ENCODE measurements at regions not wholly inside any gene's neighbourhood (a gene's known extent, or its start where the extent isn't known, plus 50 kb on each side); places are given as distances from the start of the nearest gene placed in this dataset.
A peak's percentile ranks its signal among the peaks of the same experiment; 100 is the strongest.

DNA sequence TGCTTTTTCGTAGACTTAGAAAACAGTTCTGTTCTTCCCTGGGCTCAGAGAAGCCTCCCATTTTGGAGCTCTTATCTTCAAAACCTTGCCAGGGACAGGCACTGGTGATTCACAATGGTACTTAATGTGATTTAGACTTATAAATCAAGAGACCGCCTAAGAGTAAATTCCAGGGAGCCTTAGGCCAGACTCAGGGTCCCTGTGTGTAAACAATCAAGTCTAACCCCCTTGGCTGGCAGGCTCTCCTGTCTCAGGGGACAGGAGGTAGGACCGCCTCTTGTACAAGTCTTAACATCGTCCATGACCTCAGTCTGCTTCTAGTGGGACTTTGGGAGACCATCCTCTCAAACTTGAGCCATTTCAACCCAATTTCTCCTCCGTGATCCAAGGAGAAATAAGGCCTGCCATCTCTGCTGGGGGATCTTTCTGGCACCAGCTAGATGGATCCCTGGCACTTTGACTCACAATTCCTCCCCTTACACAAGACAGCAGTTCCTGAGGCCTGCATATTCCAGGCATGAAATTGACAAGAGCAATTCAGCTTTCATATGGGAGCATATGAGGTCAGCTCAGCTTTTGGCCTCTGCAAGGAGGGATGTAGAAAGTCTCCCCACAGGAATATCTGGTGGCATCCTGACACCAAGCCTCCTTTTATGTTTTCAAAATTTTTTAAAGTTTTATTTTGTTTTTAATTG is 487.0 kb downstream of the TNS1 start:
- no peak for DNase-seq

DNA sequence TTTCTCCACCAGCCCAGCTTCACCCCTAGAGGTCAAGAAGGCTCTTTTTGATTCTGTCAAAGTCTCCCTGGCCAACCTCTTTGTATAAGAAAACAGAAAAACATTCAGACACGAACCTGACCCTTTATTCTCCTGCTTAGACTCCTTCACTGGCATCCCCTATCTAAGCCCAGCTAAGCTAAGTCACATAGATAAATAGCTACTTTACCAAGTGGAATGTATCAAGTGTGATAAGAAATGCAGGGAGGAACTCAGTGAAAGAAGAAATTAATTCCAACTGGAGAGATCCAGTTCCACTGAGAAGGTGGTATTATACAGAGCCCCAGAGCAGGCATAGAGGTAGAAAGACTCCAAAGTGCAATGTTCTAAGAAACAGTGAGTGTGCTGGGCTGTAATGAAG is 489.5 kb downstream of the TNS1 start:
- no peak for DNase-seq

GRCh38 chr2:217512728-217513127 is 490.1 kb downstream of the TNS1 start:
- DNase-seq, result no peak

- no peak for DNase-seq
Observed at GRCh38 chr2:217512259-217512658, 490.5 kb downstream of the TNS1 start.

GRCh38 chr2:217511850-217512249 is 490.9 kb downstream of the TNS1 start:
- DNase-seq, result no peak

DNA sequence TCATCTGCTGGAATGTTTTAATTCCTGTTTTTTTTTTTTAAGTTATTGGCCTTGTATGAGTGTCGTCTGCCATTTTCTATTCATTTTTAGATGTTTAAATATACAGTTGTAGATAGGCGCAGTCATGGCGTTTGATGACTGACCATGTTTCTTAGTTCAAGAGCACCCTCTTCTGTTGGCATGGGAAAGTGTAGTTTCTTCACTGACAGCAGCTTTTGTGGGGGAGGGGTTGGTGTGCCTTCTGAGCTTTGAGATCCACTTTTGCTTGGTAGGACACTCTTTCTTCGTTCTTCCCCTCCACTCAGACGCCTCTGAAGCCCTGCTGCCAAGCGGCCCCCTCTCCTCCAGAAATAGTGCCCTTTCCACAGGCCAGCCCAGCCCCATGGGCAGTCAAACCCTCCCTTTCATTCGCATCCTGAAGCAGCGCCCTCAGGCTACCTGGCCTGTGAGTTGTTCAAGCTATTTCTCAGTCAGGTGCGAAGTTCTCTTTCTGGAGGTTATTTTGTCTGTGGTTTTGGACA is 492.0 kb downstream of the TNS1 start:
- peak; percentile 31 for DNase-seq

GRCh38 chr2:217505303-217505702 is 497.5 kb downstream of the TNS1 start:
- DNase-seq, result no peak

DNA sequence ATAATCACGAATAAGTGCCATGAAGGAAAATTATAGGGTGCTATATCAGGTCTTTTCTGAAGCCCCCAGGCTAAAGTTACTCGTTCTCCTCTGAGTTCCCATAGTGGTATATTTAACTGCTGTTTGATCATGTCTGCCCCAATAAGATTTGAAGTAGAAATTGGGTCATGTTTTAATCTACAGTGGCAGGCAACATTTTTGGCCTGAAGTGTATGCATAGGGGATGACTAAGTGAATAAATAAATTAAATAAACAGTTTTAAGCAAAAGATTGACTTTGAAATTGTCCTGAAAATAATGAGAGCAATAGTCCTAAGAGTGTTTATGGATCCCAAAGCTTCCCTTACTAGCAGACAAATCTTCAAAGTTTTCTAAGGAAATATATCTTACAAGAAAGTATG is 500.9 kb downstream of the TNS1 start:
- DNase-seq, result no peak

- no peak for DNase-seq
Observed at GRCh38 chr2:217497843-217498377, 504.9 kb downstream of the TNS1 start.

GRCh38 chr2:217494557-217494956 is 508.2 kb downstream of the TNS1 start:
- no peak for DNase-seq

- DNase-seq, result no peak
Observed at GRCh38 chr2:217491271-217491670, 511.5 kb downstream of the TNS1 start.

DNA sequence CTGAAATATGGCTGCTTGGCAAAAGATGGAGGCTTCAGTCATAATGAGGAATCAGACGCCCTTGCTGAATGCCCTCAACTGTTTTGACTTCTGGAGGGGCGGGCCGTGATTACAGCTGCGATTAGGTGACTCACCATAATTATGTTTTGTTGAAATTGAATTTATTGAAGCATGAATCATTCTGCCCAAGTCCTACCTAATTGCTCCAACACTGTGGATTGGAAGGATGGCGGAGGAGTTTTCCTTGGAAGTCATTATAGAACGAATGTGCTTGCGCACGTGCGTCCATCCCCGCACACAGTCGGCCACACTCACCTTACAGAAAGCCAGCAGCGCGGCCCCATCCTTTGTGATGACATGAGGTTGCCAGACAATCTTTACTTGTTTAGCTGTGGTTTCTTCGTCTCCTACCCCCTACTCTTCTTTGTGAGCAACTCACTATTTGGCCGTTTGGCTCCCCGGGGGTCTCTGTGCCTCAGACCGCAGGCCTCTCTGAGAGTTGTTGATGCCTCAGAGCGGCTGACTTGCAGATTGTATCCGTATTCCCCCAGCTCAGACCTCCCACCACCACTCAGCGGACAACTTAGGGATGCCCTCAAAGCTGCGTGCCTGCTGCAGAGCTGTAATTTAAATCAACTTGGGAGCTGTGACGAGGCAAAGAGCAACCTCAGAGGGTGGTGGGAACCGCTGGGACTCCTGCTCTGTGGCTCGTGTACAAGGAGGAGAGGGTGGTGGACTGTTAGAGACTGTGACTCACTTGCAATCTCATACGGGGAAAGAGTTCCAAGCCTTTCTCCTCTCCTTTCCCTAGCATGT is 513.4 kb downstream of the TNS1 start:
- no peak for DNase-seq

DNA sequence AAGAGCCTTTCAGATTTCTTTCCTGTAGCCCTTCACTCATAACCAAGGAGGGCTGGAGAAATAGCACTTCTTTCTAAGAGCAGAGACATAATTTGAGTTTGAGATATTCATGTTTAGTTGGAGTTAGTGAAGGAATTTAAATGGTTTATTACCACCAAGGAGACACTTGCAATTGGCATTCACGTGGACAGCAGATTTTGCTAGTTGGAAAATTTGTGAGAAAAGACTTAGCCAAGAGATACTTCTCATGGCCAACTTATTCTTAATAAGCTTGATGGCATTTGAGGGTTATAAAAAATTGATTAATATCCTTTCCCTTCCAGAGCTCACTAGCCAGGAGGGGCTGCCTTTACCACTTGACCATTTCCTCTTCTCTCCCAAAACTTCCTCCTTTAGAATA is 518.7 kb downstream of the TNS1 start:
- no peak for DNase-seq

GRCh38 chr2:217482056-217482710 is 520.6 kb downstream of the TNS1 start:
- no peak for DNase-seq

DNA sequence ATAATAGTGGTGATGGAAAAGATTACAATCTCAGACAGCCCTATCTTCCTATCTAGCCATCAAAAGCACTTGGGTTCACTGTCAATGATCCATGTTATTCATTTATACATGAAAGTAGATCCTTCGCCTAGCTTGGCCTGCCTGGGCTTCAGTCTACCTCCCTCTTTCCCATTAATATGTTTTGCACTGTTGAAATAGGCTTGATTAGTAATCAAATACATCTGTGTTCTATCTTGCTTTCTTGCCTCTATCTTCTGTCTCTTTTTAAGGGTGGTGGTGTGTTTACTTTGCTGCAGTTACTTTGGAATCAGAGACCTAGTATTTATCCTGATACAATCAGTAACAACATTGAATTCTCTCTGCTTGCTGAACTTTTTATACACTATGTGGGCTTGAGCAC is 521.2 kb downstream of the TNS1 start:
- DNase-seq, result no peak

DNA sequence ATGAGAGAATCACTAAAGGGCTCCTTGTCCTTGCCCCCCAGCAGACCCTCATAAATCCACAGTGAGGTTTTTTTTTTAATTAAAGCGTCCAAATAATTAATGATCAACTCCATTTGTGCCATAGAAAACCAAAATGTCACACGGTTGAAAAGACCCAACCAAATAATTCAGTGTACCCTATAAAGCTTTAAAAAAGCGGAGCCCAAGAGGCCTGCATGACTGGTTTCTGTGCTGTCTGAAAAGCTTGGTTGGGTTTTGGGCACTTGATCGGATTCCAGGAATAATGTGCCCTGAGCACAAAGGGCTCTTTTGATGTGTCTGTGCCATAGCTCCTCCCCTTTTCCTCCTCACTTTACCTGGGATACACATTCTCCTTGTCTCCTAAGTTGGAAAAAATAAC is 523.2 kb downstream of the TNS1 start:
- no peak for DNase-seq

DNA sequence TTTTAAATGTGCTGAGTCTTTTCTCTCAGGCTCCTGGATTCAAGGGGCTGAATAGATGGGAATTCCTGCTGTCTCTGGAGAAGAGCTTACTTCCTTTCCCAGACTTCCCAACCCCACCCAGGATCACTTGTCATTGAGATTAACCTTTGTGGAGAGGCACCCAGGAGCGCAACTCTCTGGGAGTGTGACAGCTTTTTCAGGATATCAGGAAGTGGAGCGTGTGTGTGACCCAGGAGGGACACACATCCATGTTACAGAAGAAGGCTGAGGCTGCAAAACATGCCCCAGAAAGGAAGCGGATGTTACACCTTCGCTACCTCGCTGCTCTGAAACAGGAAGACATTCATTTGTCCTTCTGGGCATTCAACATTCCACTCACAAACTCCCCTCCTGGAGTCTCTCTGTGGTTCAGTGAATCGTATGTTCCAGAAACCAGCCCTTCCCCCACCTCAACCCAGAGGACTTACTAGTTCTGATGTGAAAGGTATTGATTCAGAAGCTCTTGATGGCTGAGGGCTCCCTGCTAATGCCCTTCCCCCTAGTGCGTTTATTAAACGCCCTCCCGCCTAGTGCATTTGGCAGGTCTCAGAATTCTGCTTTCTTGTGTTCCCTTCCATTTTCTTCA is 523.9 kb downstream of the TNS1 start:
- no peak for DNase-seq

- no peak for DNase-seq
Observed at GRCh38 chr2:217477583-217477982, 525.2 kb downstream of the TNS1 start.

DNA sequence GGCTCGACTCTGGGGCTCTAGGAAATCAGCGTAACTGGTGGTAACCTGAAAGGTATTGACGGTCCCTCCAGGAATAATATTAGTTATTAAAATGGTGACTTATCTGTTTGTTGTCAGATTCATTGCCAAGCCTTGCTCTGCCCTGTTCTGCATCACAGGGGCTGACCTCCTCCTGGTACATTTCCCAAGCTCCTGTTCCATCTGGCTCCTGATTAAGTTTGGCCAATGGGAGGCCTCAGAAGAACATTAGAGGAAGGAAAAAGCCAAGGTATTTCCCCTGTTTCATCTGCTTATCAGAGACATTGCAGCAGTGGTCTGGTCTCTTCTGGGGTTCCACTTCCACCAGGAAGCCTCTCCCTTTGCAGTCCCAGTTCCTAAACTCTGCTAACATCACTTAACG is 527.0 kb downstream of the TNS1 start:
- no peak for DNase-seq

- no peak for DNase-seq
Observed at GRCh38 chr2:217475101-217475500, 527.7 kb downstream of the TNS1 start.

DNA sequence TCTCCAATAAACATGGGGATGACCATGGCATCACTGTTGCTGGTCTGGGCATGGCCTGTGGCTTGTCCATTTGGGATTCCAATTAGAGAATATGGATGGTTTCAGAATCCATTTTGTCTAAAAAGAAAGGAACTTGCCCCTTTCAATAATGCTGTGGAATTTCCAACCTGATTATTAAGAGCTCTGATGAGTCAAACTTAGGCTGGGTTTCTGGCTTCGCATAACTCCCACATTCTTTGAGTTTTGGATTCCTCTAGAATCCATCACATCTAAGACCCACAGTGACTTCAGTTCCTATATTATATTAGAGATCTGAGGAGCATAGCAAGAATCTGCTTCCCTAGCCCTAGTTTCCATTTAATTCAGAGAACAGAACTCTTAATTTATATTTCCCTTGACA is 531.5 kb downstream of the TNS1 start:
- DNase-seq, result no peak

DNA sequence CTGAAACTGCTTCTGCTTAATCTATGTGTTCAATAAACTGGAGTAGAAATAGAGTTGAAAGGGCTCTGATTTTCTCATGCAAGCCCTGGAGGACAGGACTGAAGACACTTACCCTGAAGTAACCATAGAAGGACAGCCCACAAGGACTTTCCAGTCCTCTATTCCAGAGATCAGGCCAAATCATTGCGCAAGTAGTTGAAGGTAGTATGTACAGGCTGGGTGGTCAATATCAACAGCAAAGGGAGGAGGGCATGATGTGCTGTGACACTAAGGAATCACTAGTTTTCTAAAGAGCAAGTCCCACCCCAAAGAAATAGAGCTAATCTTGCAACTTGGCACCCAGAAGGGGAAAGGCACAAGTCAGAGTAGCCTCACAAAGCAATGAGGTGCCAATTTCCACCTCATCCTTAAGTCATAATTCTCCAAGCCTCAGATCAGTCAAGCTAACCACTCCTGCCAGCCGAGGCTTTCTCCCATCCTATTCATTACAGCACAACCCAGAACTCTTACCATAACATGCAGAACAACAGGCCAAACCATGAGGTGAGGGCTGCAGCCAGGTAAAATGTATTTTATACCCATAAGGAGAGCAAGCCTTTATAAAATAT is 533.5 kb downstream of the TNS1 start:
- no peak for DNase-seq

All from CD4-positive, alpha-beta T cell treated with Interleukin-10 for 1 hour (primary cell).